WTC11 (cell line): ENCODE measurements at regions not wholly inside any gene's neighbourhood (a gene's known extent, or its start where the extent isn't known, plus 50 kb on each side); places are given as distances from the start of the nearest gene placed in this dataset.
"Not testable (repeated sequence)": the region's sequence is repeated elsewhere in the genome, so short reads cannot be mapped to it uniquely, and the experiment has no call there.

ENCODE experiments used
- GABPB1 ChIP-seq: sonication (generic); formaldehyde crosslinking; IDR thresholded peaks from 2 replicates; pipeline ENCODE4 v1.8.1; 2023; ENCODE audit warnings: mild to moderate bottlenecking, missing genetic modification reagents
- SMAD3 ChIP-seq: sonication (generic); formaldehyde crosslinking; IDR thresholded peaks from 2 replicates; pipeline ENCODE4 v1.8.0; 2022; ENCODE audit warnings: missing genetic modification reagents, mild to moderate bottlenecking, borderline replicate concordance
- USF2 ChIP-seq: sonication (generic); formaldehyde crosslinking; IDR thresholded peaks from 2 replicates; pipeline ENCODE4 v1.8.1; 2023; ENCODE audit warnings: mild to moderate bottlenecking, missing genetic modification reagents, moderate library complexity

GRCh38 chr3:6498944-6499343, 362.0 kb upstream of the GRM7 start:
- not testable (repeated sequence) for TF ChIP-seq GABPB1, SMAD3, USF2
